ENCODE measurements at regions not wholly inside any gene's neighbourhood (a gene's known extent, or its start where the extent isn't known, plus 50 kb on each side); places are given as distances from the start of the nearest gene placed in this dataset.
"Not testable (repeated sequence)": the region's sequence is repeated elsewhere in the genome, so short reads cannot be mapped to it uniquely, and the experiment has no call there.

DNA sequence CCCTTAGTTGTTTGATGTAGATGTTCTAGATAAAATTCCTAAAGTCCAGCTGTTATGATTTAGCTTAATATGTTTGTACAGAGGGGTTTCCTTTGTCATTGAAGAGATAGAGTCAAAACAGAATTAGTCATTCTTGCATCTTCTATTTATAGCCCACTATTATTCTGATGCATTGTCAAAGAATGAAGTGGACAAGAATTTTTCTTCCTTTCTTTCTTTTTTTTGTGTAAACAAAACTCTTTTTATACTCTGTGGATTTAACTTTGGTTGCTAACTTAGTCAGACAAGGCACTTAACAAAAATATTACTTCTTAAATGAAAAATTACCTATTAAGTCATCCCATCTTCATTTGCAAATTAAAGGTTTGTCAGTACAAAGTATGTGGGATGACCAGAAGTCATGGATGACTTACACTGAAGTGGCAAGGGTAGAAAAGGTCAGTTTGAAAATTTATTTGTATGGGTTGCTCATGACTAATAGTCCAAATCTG is 215.6 kb upstream of the DDHD1 start:
- no peak overlapping the region for H3K27ac ChIP-seq
- CTCF ChIA-PET, result no interaction called here

GRCh38 chr14:53368066-53368465 is 214.9 kb upstream of the DDHD1 start:
- H3K27ac ChIP-seq, result no peak overlapping the region
- no peak for DNase-seq (ENCODE audit: low spot score)
- ChIA-PET CTCF (no interaction called here), POLR2A (ENCODE audit: low non-redundant PET) (no interaction called here)
- no peak for TF ChIP-seq CTCF (conservative IDR thresholded peaks at IDR 0.05; ENCODE audit: low read depth)

More for the DNA sequence above, 215.6 kb upstream of the DDHD1 start:
- no peak for TF ChIP-seq CTCF (conservative IDR thresholded peaks at IDR 0.05; ENCODE audit: low read depth)
- POLR2A ChIA-PET (ENCODE audit: low non-redundant PET), result no interaction called here
- DNase-seq (ENCODE audit: low spot score), result no peak

DNA sequence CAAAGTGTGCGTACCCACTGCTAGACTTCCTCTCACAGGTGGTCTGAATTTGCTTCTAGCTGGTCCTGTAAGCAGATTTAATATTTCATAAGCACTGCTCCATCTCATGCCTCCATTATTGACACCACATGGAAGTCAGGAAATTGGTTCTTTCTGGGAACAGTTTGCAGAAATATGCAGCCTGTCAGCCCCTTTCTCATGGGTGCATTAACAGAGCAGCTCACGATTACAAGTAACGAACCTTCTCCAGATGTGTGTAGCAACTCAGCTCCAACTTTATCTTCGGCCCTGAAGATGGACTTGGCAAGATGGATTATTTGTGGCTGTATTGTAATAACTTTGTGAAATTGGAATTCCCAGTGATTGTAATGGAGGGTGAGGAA is 214.5 kb upstream of the DDHD1 start:
- POLR2A ChIA-PET (ENCODE audit: low non-redundant PET), result no interaction called here

GRCh38 chr14:53365486-53366130 is 212.5 kb upstream of the DDHD1 start:
- POLR2A ChIA-PET (ENCODE audit: low non-redundant PET), result no interaction called here
- CTCF ChIA-PET, result no interaction called here
- DNase-seq (ENCODE audit: low spot score), result no peak
- TF ChIP-seq CTCF (conservative IDR thresholded peaks at IDR 0.05; ENCODE audit: low read depth), result no peak
- H3K27ac ChIP-seq, result no peak overlapping the region

More for the DNA sequence above, 214.5 kb upstream of the DDHD1 start:
- CTCF ChIA-PET, result no interaction called here
- DNase-seq (ENCODE audit: low spot score), result no peak
- TF ChIP-seq CTCF (conservative IDR thresholded peaks at IDR 0.05; ENCODE audit: low read depth), result no peak
- H3K27ac ChIP-seq, result no peak overlapping the region

GRCh38 chr14:53362916-53363315 is 209.8 kb upstream of the DDHD1 start:
- H3K27ac ChIP-seq; POLR2A ChIA-PET (ENCODE audit: low non-redundant PET); CTCF ChIA-PET; DNase-seq (ENCODE audit: low spot score): not testable (repeated sequence)

DNA sequence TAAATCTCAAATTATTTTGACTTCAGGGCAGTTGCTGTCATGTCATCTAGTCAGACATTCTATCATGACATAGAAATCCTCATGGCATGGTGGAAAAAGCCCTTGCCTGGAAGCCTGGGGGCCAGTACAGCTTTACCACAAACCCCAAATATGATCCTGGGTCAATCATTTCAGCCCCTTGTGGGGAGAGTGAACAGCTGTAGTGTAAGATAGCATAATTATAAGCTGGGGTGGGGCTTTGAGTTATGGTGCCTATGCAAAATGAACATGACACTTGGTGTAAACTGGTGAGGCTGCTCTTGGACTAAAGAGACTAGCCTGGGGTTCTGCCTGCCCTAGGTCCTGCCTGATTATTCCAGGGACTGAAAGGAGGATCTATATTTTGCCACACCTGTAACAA is 207.7 kb upstream of the DDHD1 start:
- ChIA-PET CTCF (no interaction called here), POLR2A (ENCODE audit: low non-redundant PET) (no interaction called here)
- DNase-seq (ENCODE audit: low spot score), result no peak
- no peak overlapping the region for H3K27ac ChIP-seq
- TF ChIP-seq CTCF (conservative IDR thresholded peaks at IDR 0.05; ENCODE audit: low read depth), result no peak

DNA sequence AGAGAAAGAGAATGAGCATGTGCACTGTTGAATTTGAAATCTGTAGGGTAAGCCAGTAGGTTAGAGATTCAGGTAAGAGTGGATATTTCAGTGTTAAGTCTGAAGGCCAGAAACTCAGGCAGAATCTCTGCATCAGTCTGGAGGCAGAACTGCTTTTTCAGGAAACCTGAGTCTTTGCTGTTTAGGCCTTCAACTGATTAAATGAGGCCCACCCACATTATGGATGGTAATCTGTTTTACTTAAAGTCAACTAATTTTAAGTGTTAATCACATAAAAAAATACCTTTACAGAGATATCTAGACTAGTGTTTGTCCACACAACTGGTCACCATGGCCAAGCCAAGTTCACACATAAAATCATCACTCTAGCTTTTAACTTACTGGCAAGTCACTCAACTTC is 205.0 kb upstream of the DDHD1 start:
- no peak overlapping the region for H3K27ac ChIP-seq
- no peak for TF ChIP-seq CTCF (conservative IDR thresholded peaks at IDR 0.05; ENCODE audit: low read depth)
- POLR2A ChIA-PET (ENCODE audit: low non-redundant PET), result no interaction called here
- CTCF ChIA-PET, result interaction anchor here (0.6 to 0.8 kb wide), 2 partner anchors 581 to 606 kb away, joined by 3 to 4 read pairs; no protein-coding TSS in a partner anchor
- DNase-seq (ENCODE audit: low spot score), result no peak
